GM18508 (cell line): ENCODE measurements at regions not wholly inside any gene's neighbourhood (a gene's known extent, or its start where the extent isn't known, plus 50 kb on each side); places are given as distances from the start of the nearest gene placed in this dataset.

Experiments
- ATAC-seq: cut with Tn5 transposase; IDR thresholded peaks from one replicate; pipeline ENCODE4 v1.9.1; 2021; ENCODE audit warnings: moderate number of reproducible peaks; ENCODE audit not compliant: insufficient read depth, unreplicated experiment

DNA sequence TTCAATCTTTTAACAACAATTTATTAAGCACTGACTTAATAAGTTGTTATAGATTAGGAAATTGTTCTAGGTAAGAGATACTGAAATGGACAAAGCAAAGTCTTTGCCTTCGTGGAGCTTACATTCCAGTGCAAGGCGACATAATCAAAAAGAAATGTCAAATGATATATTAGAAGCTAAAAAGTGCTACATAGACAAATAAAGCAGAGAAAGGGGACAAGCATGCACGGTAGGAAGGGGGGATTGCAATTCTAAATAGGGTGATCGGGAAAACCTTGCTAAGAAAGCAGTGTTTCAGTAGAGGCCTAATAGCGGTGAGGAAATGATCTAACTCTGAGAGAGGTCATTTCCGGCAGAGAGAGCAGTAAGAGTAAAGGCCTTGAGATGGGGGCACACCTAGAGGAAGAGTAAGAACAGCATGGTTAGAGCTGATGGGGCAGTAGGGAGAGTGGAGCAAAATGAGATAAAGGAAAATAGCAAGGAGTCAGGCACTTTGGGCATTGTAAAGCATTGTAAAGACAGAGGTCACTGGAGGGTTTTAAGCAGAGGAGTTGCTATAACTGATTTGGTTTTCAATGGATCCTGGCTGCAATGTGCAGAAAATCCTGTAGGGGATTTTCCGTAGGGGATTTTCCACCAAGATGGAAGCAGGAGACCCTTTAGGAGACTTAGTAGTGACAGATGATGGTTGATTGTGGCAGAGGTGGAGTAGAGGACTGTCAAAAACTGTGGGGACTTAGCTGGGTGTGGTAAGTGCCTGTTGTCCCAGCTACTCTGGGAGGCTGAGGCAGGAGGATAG is 71.7 kb upstream of the CFAP20DC start:
- ATAC-seq: no peak

GRCh38 chr3:59118928-59119327 is 69.1 kb upstream of the CFAP20DC start:
- ATAC-seq: no peak

DNA sequence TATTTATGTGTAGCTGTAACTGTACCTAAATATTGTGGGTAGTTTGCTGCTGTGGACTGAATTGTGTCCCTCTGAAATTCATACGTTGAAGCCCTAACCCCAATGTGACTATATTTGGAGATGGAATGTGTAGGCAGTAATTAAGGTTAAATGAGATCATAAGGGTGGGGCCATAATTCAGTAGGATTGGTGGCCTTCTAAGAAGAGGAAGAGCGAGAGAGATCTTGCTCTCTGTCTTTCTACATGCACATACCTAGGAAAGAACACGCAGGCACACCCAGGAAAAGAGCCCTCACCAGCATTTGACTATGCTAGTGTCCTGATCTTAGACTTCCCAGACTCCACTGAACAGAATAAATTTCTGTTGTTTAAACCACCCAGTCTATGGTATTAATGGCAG is 67.6 kb upstream of the CFAP20DC start:
- ATAC-seq: no peak

GRCh38 chr3:59116233-59116537 is 66.4 kb upstream of the CFAP20DC start:
- no peak for ATAC-seq

GRCh38 chr3:59115364-59116232 is 65.8 kb upstream of the CFAP20DC start:
- no peak for ATAC-seq

DNA sequence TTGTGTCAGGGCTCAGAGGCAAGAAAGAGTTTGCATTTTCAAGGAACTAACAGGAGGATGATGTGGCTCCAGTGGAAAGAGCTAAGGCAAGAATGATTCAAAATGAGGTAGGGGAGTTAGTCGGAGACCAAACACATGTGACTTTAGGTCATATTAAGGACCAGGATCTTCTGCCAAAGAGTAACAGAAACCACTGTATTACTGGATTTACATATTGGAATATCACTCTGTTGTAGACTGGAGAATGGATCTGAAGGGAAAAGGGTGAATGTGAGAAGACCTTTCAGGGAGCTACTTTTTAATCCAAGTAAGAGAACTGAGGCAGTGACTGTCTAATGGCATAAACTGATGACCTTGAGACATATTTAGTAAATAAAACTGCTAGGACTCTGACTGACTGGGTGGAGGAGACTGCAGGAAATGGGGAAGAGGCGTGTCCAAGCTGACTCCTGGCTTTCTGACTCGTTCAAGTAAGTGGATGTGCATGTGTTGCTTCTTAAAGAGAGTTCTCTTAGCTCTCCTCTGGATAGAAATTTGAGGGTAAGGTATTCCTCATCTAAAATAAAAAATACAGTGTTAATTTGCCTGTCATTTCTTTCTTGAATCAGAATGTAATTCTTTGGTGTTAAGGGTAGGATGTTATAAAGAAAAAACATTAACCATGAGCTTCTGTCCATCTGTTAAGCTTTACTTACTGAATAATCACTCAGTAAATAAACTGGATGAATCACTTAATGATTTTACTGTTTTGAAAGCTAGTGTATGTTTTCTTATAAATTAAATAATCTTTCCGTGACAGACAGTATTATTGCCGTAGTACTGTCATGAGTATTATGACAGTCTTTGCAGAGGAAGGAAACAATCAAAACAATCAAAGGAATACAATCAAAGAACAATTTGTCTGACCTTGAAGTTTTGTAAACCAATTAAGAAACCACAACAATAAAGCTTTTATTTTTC is 58.3 kb upstream of the CFAP20DC start:
- no peak for ATAC-seq

GRCh38 chr3:59106085-59106648 is 56.3 kb upstream of the CFAP20DC start:
- ATAC-seq: no peak

DNA sequence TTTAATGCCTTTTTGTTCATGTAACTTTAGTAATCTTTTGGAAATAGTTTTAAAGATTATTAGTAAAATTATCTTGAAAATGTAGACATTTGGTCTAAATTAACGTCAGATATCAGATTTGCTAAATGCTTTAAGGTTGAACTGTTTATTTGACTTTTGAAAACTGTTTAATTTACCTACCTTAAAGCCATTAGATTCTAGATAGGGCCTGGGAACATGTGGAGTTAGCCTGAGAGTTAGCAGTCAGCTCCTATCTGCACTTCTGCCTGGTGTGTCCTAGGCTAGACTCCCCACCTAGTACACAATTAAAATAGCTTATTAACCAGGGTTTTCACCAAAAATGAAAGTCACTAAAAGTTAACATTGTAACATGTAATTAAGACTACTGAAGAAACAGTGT is 53.7 kb upstream of the CFAP20DC start:
- ATAC-seq: no peak

GRCh38 chr3:59101231-59101736 is 51.5 kb upstream of the CFAP20DC start:
- no peak for ATAC-seq
